SK-N-SH (cell line): ENCODE measurements at regions not wholly inside any gene's neighbourhood (a gene's known extent, or its start where the extent isn't known, plus 50 kb on each side); places are given as distances from the start of the nearest gene placed in this dataset.

Experiments used
- CTCF ChIA-PET: fragments of 300-600, 350-600 bp; formaldehyde crosslinking; extraction: SDS; loops from one replicate; lab custom pipeline; 2021; lab: Yijun Ruan, JAX
- POLR2A ChIA-PET: fragments of 350-600 bp; sonication (Branson Sonifier 250); formaldehyde crosslinking; extraction: SDS; loops from one replicate; lab custom pipeline; 2020; ENCODE audit warnings: antibody characterized with exemption, inconsistent platforms; lab: Yijun Ruan, JAX
- DNase-seq: peaks from one replicate; pipeline ENCODE4 v3.0.0; 2012
- H2AFZ ChIP-seq: fragments of 200-600 bp; sonication (generic); 2 replicates; pipeline ENCODE4 v1.8.1; 2016; ENCODE audit warnings: antibody characterized with exemption, mild to moderate bottlenecking, low read depth
- H3F3A ChIP-seq: fragments of 200-600 bp; sonication (generic); replicated peaks from 2 replicates; pipeline ENCODE3; 2016; ENCODE audit warnings: antibody characterized with exemption, mild to moderate bottlenecking; ENCODE audit not compliant: insufficient read depth
- H3K27ac ChIP-seq, 2 experiments: fragments of 200-500 bp in 1 of 2; fragments of 200-600 bp in 1 of 2; sonication (Bioruptor generic) in 1 of 2; sonication (generic), shearing (Covaris generic) in 1 of 2; 2 replicates each; pipeline versions ENCODE4 v1.5.1 to v1.6.1; 2014 to 2016; ENCODE audit warnings: low read depth in 2 of 2, inconsistent platforms in 1 of 2, low read length in 1 of 2, mild to moderate bottlenecking in 1 of 2, mixed read lengths in 1 of 2
- H3K27me3 ChIP-seq: fragments of 200-600 bp; sonication (generic), shearing (Covaris generic); 2 replicates; pipeline ENCODE4 v1.6.1; 2016; ENCODE audit warnings: mixed run types; ENCODE audit not compliant: insufficient read depth
- H3K36me3 ChIP-seq, 2 experiments: fragments of 200-500 bp in 1 of 2; fragments of 200-600 bp in 1 of 2; sonication (Bioruptor generic) in 1 of 2; sonication (generic) in 1 of 2; replicated peaks in 1 of 2; 2 replicates each; pipeline versions ENCODE3 to v1.5.1; 2014 to 2016; ENCODE audit warnings: low read length in 1 of 2, mild to moderate bottlenecking in 1 of 2; ENCODE audit not compliant: insufficient read depth in 2 of 2, control insufficient read depth in 1 of 2
- H3K4me1 ChIP-seq, 2 experiments: fragments of 200-500 bp in 1 of 2; fragments of 200-600 bp in 1 of 2; sonication (Bioruptor generic) in 1 of 2; sonication (generic), shearing (Covaris generic) in 1 of 2; 2 replicates each; pipeline versions ENCODE4 v1.5.1 to v1.6.1; 2014 to 2016; ENCODE audit warnings: low read depth in 1 of 2, low read length in 1 of 2, mixed run types in 1 of 2; ENCODE audit not compliant: insufficient read depth in 2 of 2, control insufficient read depth in 1 of 2
- H3K4me2 ChIP-seq: fragments of 200-600 bp; sonication (generic), shearing (Covaris generic); 2 replicates; pipeline ENCODE4 v1.6.1; 2017; ENCODE audit warnings: mixed run types
- H3K4me3 ChIP-seq, 2 experiments: fragments of 200-500 bp in 1 of 2; fragments of 200-600 bp in 1 of 2; sonication (Bioruptor generic) in 1 of 2; sonication (generic), shearing (Covaris generic) in 1 of 2; 2 replicates each; pipeline versions ENCODE4 v1.5.1 to v1.8.1; 2014 to 2016; ENCODE audit warnings: low read depth in 2 of 2, inconsistent platforms in 1 of 2, low read length in 1 of 2, mild to moderate bottlenecking in 1 of 2, mixed read lengths in 1 of 2, moderate library complexity in 1 of 2
- H3K79me2 ChIP-seq: fragments of 200-600 bp; sonication (generic); 2 replicates; pipeline ENCODE4 v1.8.1; 2017; ENCODE audit warnings: mild to moderate bottlenecking; ENCODE audit not compliant: insufficient read depth
- H3K9ac ChIP-seq: fragments of 200-600 bp; sonication (generic); 2 replicates; pipeline ENCODE4 v1.6.1; 2017; ENCODE audit warnings: mixed run types
- H3K9me2 ChIP-seq: fragments of 200-600 bp; sonication (generic); 2 replicates; pipeline ENCODE4 v1.6.1; 2017; ENCODE audit warnings: mixed run types
- H3K9me3 ChIP-seq: fragments of 200-600 bp; sonication (generic); 2 replicates; pipeline ENCODE4 v1.6.1; 2017; ENCODE audit warnings: mixed run types, mild to moderate bottlenecking, moderate library complexity
- H4K20me1 ChIP-seq: fragments of 200-600 bp; sonication (generic); 2 replicates; pipeline ENCODE4 v1.6.1; 2017; ENCODE audit warnings: mild to moderate bottlenecking, mixed run types; ENCODE audit not compliant: insufficient read depth
- EP300 ChIP-seq, 2 experiments: IDR thresholded peaks; 2 replicates each; pipeline versions ENCODE4 v1.4.0 to v1.6.1; 2012; ENCODE audit warnings: borderline replicate concordance in 1 of 2, low read depth in 1 of 2, low read length in 1 of 2
- FOSL2 ChIP-seq: IDR thresholded peaks from 2 replicates; pipeline ENCODE4 v1.4.0; 2012; ENCODE audit warnings: low read depth, mild to moderate bottlenecking, moderate library complexity, borderline replicate concordance
- FOXJ3 ChIP-seq: sonication (generic); formaldehyde crosslinking; IDR thresholded peaks from 2 replicates; pipeline ENCODE4 v1.5.1; 2020; ENCODE audit warnings: mild to moderate bottlenecking, missing genetic modification reagents
- NFIC ChIP-seq: IDR thresholded peaks from 2 replicates; pipeline ENCODE4 v1.4.0; 2012; ENCODE audit warnings: borderline replicate concordance
- PBX3 ChIP-seq: IDR thresholded peaks from 2 replicates; pipeline ENCODE4; 2012
- RCOR1 ChIP-seq: fragments of 150-350 bp; IDR thresholded peaks from 2 replicates; pipeline ENCODE4 v1.6.1; 2017; ENCODE audit warnings: antibody characterized with exemption, low read length
- RXRA ChIP-seq: IDR thresholded peaks from 2 replicates; pipeline ENCODE4 v1.4.0; 2012; ENCODE audit warnings: low read depth, mild to moderate bottlenecking, borderline replicate concordance
- SIN3A ChIP-seq: IDR thresholded peaks from 2 replicates; pipeline ENCODE4 v1.6.1; 2012; ENCODE audit warnings: low read depth, mild to moderate bottlenecking, low read length, moderate library complexity, borderline replicate concordance
- SMC3 ChIP-seq: IDR thresholded peaks from 2 replicates; pipeline ENCODE4 v1.6.1; 2012; ENCODE audit warnings: low read depth, low read length, improper control_type of control experiment
- WGBS: methylation state at CpG from one replicate; pipeline ENCODE4 v1.1.6; 2017; ENCODE audit warnings: low lambda C conversion rate; 5-methylcytosine and 5-hydroxymethylcytosine counted together
- TF ChIP-seq, protein P1 (sequence below): fragments of 200-600 bp; sonication (generic); IDR thresholded peaks from 2 replicates; pipeline ENCODE4 v1.6.1; 2017; ENCODE audit warnings: antibody characterized with exemption, mild to moderate bottlenecking, moderate library complexity
- TF ChIP-seq, protein P2 (sequence below): IDR thresholded peaks from 2 replicates; pipeline ENCODE4 v1.4.0; 2012; ENCODE audit warnings: low read depth

GRCh38 chr5:74016373-74016772, 390.4 kb downstream of the ARHGEF28 start:
- CTCF ChIA-PET, result interaction anchor here (0.7 kb wide), 1 partner anchor 37 kb away, joined by 3 read pairs; no protein-coding TSS in a partner anchor

GRCh38 chr5:74015716-74016115, 389.7 kb downstream of the ARHGEF28 start:
- H3K9me2 ChIP-seq, result no peaks in the 10 kb centered on the region
- no peak overlapping the region for H3K27ac ChIP-seq
- ChIA-PET POLR2A (no interaction called here), CTCF (interaction anchor here (0.8 kb wide), 1 partner anchor 10 kb away, joined by 3 read pairs; no protein-coding TSS in a partner anchor)
- H3K4me2 ChIP-seq, result no peak overlapping the region
- no peaks in the 10 kb centered on the region for H3K79me2 ChIP-seq
- 93% methylated on average over 1 of the region's 1 CpG for WGBS
- no peaks in the 10 kb centered on the region for H3K27me3 ChIP-seq
- TF ChIP-seq PBX3, result no peak
- no peak for TF ChIP-seq RXRA
- no peak for TF ChIP-seq FOSL2
- no peak for TF ChIP-seq NFIC
- no peaks in the 10 kb centered on the region for H3F3A ChIP-seq
- H4K20me1 ChIP-seq, result no peaks in the 10 kb centered on the region
- no peaks in the 10 kb centered on the region for H3K36me3 ChIP-seq
- no peak overlapping the region for H3K4me3 ChIP-seq
- no peaks in the 10 kb centered on the region for H3K9me3 ChIP-seq
- DNase-seq, result no peak
- H3K4me1 ChIP-seq, result no peaks in the 10 kb centered on the region
- H2AFZ ChIP-seq, result no peak overlapping the region
- H3K9ac ChIP-seq, result no peak overlapping the region

More at GRCh38 chr5:74016373-74016772, 390.4 kb downstream of the ARHGEF28 start:
- Histone ChIP-seq H2AFZ (no peak overlapping the region), H3K9me2 (no peaks in the 10 kb centered on the region), H3K4me3 (no peak overlapping the region), H3K9ac (no peak overlapping the region), H3K9me3 (no peaks in the 10 kb centered on the region), H3K36me3 (no peaks in the 10 kb centered on the region), H3K4me1 (no peaks in the 10 kb centered on the region), H3K79me2 (no peaks in the 10 kb centered on the region), H3K27ac (no peak overlapping the region), H3K4me2 (no peak overlapping the region), H4K20me1 (no peaks in the 10 kb centered on the region), H3F3A (no peaks in the 10 kb centered on the region), H3K27me3 (no peaks in the 10 kb centered on the region)
- no peak for DNase-seq
- TF ChIP-seq RXRA, result no peak
- TF ChIP-seq FOXJ3, result no peak
- TF ChIP-seq SMC3, result no peak
- no peak for TF ChIP-seq SIN3A
- no peak for TF ChIP-seq PBX3
- TF ChIP-seq, protein P1, sequence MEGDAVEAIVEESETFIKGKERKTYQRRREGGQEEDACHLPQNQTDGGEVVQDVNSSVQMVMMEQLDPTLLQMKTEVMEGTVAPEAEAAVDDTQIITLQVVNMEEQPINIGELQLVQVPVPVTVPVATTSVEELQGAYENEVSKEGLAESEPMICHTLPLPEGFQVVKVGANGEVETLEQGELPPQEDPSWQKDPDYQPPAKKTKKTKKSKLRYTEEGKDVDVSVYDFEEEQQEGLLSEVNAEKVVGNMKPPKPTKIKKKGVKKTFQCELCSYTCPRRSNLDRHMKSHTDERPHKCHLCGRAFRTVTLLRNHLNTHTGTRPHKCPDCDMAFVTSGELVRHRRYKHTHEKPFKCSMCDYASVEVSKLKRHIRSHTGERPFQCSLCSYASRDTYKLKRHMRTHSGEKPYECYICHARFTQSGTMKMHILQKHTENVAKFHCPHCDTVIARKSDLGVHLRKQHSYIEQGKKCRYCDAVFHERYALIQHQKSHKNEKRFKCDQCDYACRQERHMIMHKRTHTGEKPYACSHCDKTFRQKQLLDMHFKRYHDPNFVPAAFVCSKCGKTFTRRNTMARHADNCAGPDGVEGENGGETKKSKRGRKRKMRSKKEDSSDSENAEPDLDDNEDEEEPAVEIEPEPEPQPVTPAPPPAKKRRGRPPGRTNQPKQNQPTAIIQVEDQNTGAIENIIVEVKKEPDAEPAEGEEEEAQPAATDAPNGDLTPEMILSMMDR, result no peak; the same call in 1 of the 2 replicates
- TF ChIP-seq, protein P2, sequence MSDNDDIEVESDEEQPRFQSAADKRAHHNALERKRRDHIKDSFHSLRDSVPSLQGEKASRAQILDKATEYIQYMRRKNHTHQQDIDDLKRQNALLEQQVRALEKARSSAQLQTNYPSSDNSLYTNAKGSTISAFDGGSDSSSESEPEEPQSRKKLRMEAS, result no peak
- TF ChIP-seq EP300 (IDR thresholded peaks at IDR 0.05; ENCODE audit: borderline replicate concordance in 1 of 2, low read depth in 1 of 2, low read length in 1 of 2), result no peak
- no peak for TF ChIP-seq RCOR1
- POLR2A ChIA-PET, result no interaction called here
- WGBS, result 69% methylated on average over 4 of the region's 4 CpGs
